Left colon (tissue), 2 donors: ENCODE measurements at regions not wholly inside any gene's neighbourhood (a gene's known extent, or its start where the extent isn't known, plus 50 kb on each side); places are given as distances from the start of the nearest gene placed in this dataset.

Experiments
- ATAC-seq: fragments of 200-7000 bp; cut with Tn5 transposase; one replicate; pipeline ENCODE4 v1.9.1; 2020; ENCODE audit warnings: mild to moderate bottlenecking, moderate library complexity
- DNase-seq, 2 donors: peaks; one replicate each; pipeline ENCODE4 v3.0.0-alpha.2; 2020
- intact Hi-C, 2 donors: fragments of 100-400 bp; cut with DNase I in 1 of 2; cut with micrococcal nuclease in 1 of 2; formaldehyde crosslinking; loops; one replicate each; pipeline versions ENCODE4 v1.11.2 to v1.14.0; 2022; cut with DNase I, micrococcal nuclease
- donor health status: DM: no; HTN: no; CAD: no.
- donor health status: DM: yes; HTN: yes; CAD: no.

DNA sequence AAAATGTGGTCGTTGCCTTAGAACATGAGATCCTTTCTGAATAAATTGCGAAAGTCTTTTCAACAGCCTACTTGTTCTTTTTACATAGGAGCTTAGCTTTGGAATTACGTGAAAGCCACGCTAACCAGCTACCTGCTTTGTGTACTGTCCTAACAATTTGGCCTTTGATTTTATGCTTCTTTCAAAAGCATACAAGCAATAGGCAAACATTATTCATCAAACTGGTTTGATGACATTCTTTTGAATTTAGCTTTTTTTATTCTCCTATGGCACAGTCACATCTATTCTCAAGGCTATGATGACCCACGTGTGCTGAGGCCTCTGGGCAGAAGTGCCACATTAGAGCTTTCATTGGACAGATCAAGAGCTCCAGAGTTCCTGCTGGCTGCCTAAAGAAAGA is 178.0 kb upstream of the DPT start:
- ATAC-seq, result peak; percentile 64
- intact Hi-C loops, result no loop called here
- DNase-seq, result peak in 1 of 2 donors; percentile 46

- no peak for DNase-seq
- intact Hi-C loops, result no loop called here
- peak; percentile 19 for ATAC-seq
Observed at GRCh38 chr1:168907786-168908348, 178.9 kb upstream of the DPT start.

GRCh38 chr1:168910403-168910802 is 181.4 kb upstream of the DPT start:
- ATAC-seq, result no peak
- no peak for DNase-seq
- intact Hi-C loops, result no loop called here

DNA sequence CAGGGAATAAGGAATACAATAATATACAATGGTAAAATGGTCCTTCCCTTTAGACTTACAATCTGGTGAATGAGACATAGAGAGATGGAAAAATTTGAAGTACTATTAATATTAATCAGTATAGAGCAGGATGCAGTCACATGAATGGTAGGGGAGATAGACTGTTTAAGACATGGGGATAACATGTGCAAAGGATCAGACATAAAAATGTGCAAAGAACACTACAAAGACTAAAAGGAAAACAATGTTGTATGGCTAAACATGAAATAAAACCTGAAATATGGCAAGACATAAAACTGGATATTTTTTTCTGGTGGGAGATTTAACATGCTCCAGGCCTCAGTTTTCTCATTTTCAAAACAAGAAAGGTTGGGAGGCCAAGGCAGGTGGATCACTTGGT is 182.4 kb upstream of the DPT start:
- DNase-seq (no peak), ATAC-seq (no peak)
- intact Hi-C loops, result no loop called here

DNA sequence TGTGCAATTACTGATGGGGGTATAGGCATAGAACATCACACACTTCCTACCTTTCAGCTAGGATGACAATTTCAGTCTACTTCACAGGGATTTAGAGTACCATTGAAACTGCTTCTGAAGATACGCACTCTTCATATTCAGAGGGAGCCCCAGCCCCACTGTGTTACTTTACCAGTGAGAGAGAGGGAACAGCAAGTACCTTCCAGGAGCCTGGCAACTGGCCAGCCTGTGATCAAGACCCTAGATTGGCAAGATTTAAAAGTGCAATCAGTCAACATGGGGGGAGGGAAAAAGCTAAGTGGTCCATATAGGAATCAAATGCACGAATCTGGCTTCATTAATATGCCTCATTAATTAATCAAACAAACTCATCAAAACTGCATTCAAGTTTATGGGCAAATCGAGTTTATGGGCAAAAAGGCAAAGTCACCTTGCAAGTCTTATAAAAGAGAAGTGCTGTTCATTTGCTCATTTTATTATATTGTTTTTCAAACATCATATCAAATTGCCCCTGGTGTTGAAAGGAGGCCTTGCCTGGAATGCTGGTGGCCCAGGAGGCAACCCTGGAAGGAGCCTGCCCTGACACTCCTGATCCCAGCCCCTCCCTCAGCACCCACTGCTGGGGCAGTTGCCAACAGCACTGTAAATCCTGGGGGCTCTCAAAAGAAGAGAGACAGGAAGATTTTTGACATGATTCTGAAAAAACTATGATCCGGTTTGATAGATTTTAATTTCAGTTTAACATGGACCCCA is 184.9 kb upstream of the DPT start:
- DNase-seq, result peak; percentile 34 to 44
- intact Hi-C loops, result no loop called here
- ATAC-seq, result peak; percentile 83

GRCh38 chr1:168917309-168917708 is 188.3 kb upstream of the DPT start:
- ATAC-seq (no peak), DNase-seq (no peak)
- intact Hi-C loops, result no loop called here

GRCh38 chr1:168917796-168918195 is 188.7 kb upstream of the ATP1B1 start:
- intact Hi-C loops, result no loop called here
- ATAC-seq, result no peak
- no peak for DNase-seq

DNA sequence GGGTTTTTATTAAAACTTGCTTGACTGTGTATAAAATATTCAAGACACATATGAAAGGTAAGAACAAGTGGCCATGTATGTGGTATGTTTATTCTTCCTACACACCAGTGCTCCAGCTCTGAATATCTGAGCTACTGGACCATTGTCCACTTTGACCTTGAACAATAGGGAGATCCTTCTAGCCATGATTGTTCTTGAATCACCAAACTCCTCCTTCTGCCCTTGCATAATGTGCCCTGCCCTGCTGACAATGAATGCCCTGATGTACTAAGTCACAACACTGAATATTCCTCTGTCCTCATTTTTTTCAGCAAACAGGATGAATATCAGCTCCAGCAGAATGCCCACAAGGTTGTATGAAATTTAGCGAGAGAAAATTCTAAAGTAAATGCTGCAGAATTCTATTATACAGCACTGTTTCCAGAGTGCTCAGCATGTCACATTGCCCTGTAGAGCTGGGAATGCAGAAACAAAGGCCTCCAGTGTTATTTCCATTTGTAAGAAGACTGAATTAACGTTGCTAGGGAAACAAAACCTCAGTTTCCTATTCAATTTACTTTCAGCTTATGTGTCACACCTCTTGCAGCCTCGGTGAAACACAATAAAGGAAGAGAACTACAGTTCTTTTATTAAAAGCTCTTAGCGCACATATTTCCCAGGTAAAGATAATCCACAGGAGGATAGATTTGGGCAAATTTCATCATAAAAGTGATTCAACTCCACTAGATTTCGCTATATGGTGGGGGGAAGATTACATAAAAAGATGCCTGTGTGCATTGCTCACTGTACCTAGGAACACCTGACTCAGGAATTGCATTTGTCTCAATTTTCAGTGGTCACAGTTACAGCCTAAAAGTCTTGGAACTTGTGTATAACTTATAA is 187.4 kb upstream of the ATP1B1 start:
- ATAC-seq (no peak), DNase-seq (no peak)
- intact Hi-C loops, result no loop called here

DNA sequence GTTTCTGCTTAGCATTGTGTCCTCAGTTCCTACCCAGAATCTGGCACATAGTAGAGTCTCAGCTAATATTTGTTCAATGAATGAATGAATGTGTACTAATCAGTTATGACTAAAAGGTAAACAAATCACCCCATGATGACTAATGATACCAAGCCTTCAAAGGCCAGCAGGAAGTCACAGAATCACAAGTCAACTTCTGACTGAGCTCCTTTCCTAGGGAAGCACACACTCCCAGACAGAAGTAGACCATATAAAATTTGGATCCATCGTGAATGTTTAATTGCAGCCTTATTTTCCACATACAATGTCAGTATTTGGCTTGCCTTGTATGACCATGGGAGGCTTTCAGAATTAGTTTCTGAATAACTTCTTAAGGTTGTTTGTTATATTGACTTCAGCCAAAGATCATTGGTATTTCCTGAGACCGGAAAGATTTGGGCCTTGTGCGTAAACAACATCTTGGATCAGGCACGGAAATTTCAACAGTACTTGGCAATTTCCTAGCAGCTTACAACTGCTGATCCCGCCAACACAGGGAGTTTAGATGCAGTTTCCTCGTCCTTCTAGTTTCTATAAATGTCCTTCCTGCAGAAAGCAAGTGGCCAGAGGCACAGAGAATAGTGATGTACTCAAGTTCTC is 185.9 kb upstream of the ATP1B1 start:
- intact Hi-C loops, result no loop called here
- no peak for DNase-seq

DNA sequence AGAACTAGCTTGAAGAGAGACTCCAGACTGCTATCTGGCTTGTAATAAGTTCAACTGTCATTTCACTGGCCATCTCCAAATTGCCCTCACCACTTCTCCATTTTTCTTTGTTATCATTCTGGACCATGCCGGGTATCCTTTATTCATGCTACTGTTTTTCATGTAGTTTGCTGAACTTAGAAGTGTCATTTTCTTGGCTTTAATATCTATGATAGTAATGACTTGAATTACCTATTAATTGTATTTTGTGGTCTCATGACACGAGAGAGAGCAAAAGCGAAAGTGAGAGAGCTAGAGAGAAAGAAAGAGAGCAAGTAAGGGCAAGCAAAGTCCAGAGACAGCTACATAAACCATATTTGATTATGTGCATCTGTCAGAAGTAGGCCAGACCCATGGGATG is 184.9 kb upstream of the ATP1B1 start:
- intact Hi-C loops, result no loop called here
- no peak for ATAC-seq
- DNase-seq, result no peak

More for the DNA sequence above, 185.9 kb upstream of the ATP1B1 start:
- ATAC-seq, result peak; percentile 22

- DNase-seq (no peak), ATAC-seq (no peak)
- intact Hi-C loops, result no loop called here
Observed at GRCh38 chr1:168923521-168924136, 182.9 kb upstream of the ATP1B1 start.

GRCh38 chr1:168924976-168925375 is 181.5 kb upstream of the ATP1B1 start:
- intact Hi-C loops, result no loop called here
- DNase-seq (no peak), ATAC-seq (no peak)

DNA sequence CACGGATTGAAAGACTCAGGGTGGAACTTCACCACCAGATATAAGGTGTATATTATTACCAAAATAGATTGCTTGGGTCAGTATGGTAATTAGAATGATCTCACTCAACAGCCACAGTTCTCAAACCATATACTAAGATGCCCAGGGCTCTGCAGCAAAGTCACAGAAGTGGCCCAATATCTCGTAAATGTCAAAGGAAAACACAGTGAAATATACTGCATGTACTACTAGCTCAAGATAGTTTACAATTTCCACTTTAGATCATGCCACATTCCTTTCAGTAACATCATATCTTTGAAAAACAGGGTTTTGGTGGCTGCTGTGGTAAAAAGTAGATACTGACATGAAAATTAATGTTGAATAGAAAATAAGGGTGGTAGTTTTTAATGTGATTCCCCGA is 180.3 kb upstream of the ATP1B1 start:
- intact Hi-C loops, result no loop called here
- DNase-seq, result no peak
- ATAC-seq, result no peak

- intact Hi-C loops, result no loop called here
- no peak for DNase-seq
- ATAC-seq, result no peak
Observed at GRCh38 chr1:168932539-168932938, 174.0 kb upstream of the ATP1B1 start.

- ATAC-seq (no peak), DNase-seq (no peak)
- intact Hi-C loops, result no loop called here
Observed at GRCh38 chr1:168933141-168933805, 173.2 kb upstream of the ATP1B1 start.

GRCh38 chr1:168939110-168939946 is 167.2 kb upstream of the ATP1B1 start:
- ATAC-seq, result peak; percentile 99
- peak; percentile 15 to 47 for DNase-seq
- intact Hi-C loops, result no loop called here

DNA sequence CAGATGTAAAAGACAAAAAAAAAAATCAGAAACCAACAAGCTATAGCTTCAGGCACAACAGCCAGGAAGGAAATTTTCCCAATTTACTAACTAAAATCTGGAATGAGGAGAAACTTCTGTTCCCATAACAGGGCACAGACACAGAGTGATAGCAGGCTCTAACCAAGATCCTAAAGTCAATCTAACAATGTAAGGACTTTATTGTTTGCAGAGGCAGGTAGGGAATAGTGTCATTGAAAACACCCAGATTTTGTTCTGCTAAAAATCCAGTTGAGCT is 166.6 kb upstream of the ATP1B1 start:
- ATAC-seq, result peak; percentile 49
- DNase-seq, result no peak
- intact Hi-C loops, result no loop called here

GRCh38 chr1:168941640-168942039 is 164.8 kb upstream of the ATP1B1 start:
- ATAC-seq, result no peak
- DNase-seq, result no peak
- intact Hi-C loops, result no loop called here
